ENCODE measurements at regions not wholly inside any gene's neighbourhood (a gene's known extent, or its start where the extent isn't known, plus 50 kb on each side); places are given as distances from the start of the nearest gene placed in this dataset.

DNA sequence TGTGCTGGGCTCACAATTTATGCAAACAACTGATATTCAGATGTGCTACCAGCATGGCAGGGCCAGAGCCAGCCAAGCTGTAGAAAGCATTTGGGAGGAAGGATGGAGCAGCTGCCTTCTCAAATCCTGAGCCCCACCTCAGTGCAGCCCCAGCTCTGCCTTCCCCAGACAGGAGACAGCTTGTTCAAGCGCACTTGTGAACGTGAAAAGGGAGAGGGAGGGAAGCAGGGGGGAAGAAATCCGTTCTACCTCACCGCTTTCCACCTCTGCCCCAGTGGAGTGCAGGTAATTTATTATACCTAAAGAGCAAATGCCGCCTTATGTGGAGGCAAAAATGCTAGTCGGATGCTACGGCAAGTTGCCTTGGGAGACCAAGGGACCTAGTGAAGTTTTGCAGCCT lies 66.0 kb upstream of the SLC14A2 start:
- Histone ChIP-seq H3K4me3 (ENCODE audit: low read length) (no peak overlapping the region), H3K4me1 (ENCODE audit: insufficient read depth, low read length) (no peaks in the 10 kb centered on the region), H3K9me3 (ENCODE audit: control insufficient read depth in 1 of 2, insufficient read depth in 1 of 2, low read length in 2 of 2) (no peaks in the 10 kb centered on the region), H3K36me3 (ENCODE audit: insufficient read depth, low read length) (no peaks in the 10 kb centered on the region), H3K27me3 (ENCODE audit: control insufficient read depth in 1 of 2, insufficient read depth in 2 of 2, low read length in 2 of 2) (peaks cover 0 to 3% of the 10 kb centered on the region in 2 experiments), H3K27ac (ENCODE audit: low read depth in 1 of 2, low read length in 2 of 2) (no peak overlapping the region)
- ChIA-PET CTCF (no interaction called here), POLR2A (no interaction called here)
- intact Hi-C loops (cut with DNase I, micrococcal nuclease) = no loop called here
- Mint-ChIP-seq H3K27me3 (peaks cover 27% of the 10 kb centered on the region), H3K9me3 (no peaks in the 10 kb centered on the region), H3K36me3 (ENCODE audit: low read depth) (no peaks in the 10 kb centered on the region), H3K27ac (no peak overlapping the region), H3K4me1 (ENCODE audit: low read depth) (no peaks in the 10 kb centered on the region), H3K4me3 (no peak overlapping the region)
- no peak for ATAC-seq (ENCODE audit: poor library complexity)
- DNase-seq = no peak
- no peak for TF ChIP-seq CTCF (IDR thresholded peaks at IDR 0.05)

DNA sequence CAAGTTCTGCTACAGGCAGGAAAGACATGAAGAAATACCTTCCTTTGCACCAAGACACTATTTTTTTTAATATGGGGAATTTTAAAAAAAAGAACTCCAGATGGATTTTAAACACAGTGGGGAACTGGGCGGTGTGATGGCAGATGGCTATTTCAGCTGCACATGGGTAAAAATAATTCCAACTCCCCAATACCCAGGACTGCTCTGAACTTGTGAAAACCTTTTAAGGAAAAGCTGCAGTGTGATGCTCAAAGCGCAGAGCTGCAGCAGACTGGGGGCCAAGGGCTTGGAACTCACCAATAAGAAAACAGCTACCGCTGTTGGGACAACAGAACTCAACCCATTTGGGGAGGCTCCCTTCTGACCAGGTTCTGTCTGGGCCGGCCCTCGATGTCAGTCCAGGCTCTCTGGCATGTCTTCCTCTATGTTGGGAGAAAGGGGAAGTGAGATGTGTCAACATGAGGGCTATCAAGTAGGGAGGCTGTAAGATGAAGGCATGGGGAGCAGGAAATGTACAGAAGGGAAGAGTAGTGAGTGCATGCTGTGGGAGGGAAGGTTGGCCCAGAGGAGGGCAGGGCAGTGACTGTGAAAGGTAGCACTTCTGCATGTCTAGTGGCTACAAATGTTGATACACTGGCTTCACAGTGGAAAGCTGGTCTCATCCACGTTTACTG lies 64.0 kb upstream of the SLC14A2 start:
- CTCF ChIA-PET = no interaction called here
- Mint-ChIP-seq H3K27ac (no peak overlapping the region), H3K9me3 (no peaks in the 10 kb centered on the region), H3K4me3 (no peak overlapping the region), H3K36me3 (ENCODE audit: low read depth) (no peaks in the 10 kb centered on the region), H3K4me1 (ENCODE audit: low read depth) (no peaks in the 10 kb centered on the region), H3K27me3 (peaks cover 23% of the 10 kb centered on the region)
- POLR2A ChIA-PET = no interaction called here
- TF ChIP-seq CTCF (IDR thresholded peaks at IDR 0.05) = no peak
- intact Hi-C loops (cut with DNase I, micrococcal nuclease) = no loop called here
- ATAC-seq (ENCODE audit: poor library complexity) (no peak), DNase-seq (peak in 1 of 14 experiments; percentile 5)
- H3K4me1 ChIP-seq (ENCODE audit: insufficient read depth, low read length) = no peaks in the 10 kb centered on the region
- H3K27ac ChIP-seq (ENCODE audit: low read depth in 1 of 2, low read length in 2 of 2) = no peak overlapping the region
- no peaks in the 10 kb centered on the region for H3K36me3 ChIP-seq (ENCODE audit: insufficient read depth, low read length)
- H3K27me3 ChIP-seq (ENCODE audit: control insufficient read depth in 1 of 2, insufficient read depth in 2 of 2, low read length in 2 of 2) = peaks cover 0 to 3% of the 10 kb centered on the region in 2 experiments
- no peak overlapping the region for H3K4me3 ChIP-seq (ENCODE audit: low read length)
- H3K9me3 ChIP-seq (ENCODE audit: control insufficient read depth in 1 of 2, insufficient read depth in 1 of 2, low read length in 2 of 2) = no peaks in the 10 kb centered on the region

GRCh38 chr18:45553723-45554388 lies 61.4 kb upstream of the SLC14A2 start:
- Mint-ChIP-seq H3K4me3 (no peak overlapping the region), H3K4me1 (ENCODE audit: low read depth) (no peaks in the 10 kb centered on the region), H3K27ac (no peak overlapping the region), H3K27me3 (peaks cover 13% of the 10 kb centered on the region), H3K9me3 (no peaks in the 10 kb centered on the region), H3K36me3 (ENCODE audit: low read depth) (no peaks in the 10 kb centered on the region)
- intact Hi-C loops (cut with DNase I, micrococcal nuclease) = no loop called here
- no peak overlapping the region for H3K4me3 ChIP-seq (ENCODE audit: low read length)
- no peaks in the 10 kb centered on the region for H3K36me3 ChIP-seq (ENCODE audit: insufficient read depth, low read length)
- H3K9me3 ChIP-seq (ENCODE audit: control insufficient read depth in 1 of 2, insufficient read depth in 1 of 2, low read length in 2 of 2) = no peaks in the 10 kb centered on the region
- H3K27ac ChIP-seq (ENCODE audit: low read depth in 1 of 2, low read length in 2 of 2) = no peak overlapping the region
- H3K27me3 ChIP-seq (ENCODE audit: control insufficient read depth in 1 of 2, insufficient read depth in 2 of 2, low read length in 2 of 2) = peaks cover 0 to 3% of the 10 kb centered on the region in 2 experiments
- ATAC-seq (ENCODE audit: poor library complexity) (no peak), DNase-seq (no peak)
- POLR2A ChIA-PET = no interaction called here
- no peak for TF ChIP-seq CTCF (IDR thresholded peaks at IDR 0.05)
- H3K4me1 ChIP-seq (ENCODE audit: insufficient read depth, low read length) = no peaks in the 10 kb centered on the region
- CTCF ChIA-PET = no interaction called here
